GM19099 (cell line): ENCODE measurements at regions not wholly inside any gene's neighbourhood (a gene's known extent, or its start where the extent isn't known, plus 50 kb on each side); places are given as distances from the start of the nearest gene placed in this dataset.

Experiments
- POLR2A ChIP-seq: IDR thresholded peaks from 3 replicates; pipeline ENCODE4 v1.6.1; 2011; ENCODE audit warnings: low read depth; ENCODE audit not compliant: insufficient read length; ENCODE audit errors: extremely low read depth

- TF ChIP-seq POLR2A, result no peak
Observed at GRCh38 chr10:30728127-30728526, 98.6 kb upstream of the LYZL2 start.

- TF ChIP-seq POLR2A, result no peak
Observed at GRCh38 chr10:30727524-30727923, 98.0 kb upstream of the LYZL2 start.

GRCh38 chr10:30725661-30726060, 96.1 kb upstream of the LYZL2 start:
- TF ChIP-seq POLR2A, result no peak

GRCh38 chr10:30724296-30724695, 94.7 kb upstream of the LYZL2 start:
- TF ChIP-seq POLR2A, result no peak

GRCh38 chr10:30722956-30723620, 93.5 kb upstream of the LYZL2 start:
- TF ChIP-seq POLR2A, result no peak

- no peak for TF ChIP-seq POLR2A
Observed at GRCh38 chr10:30719832-30720231, 90.3 kb upstream of the LYZL2 start.

- no peak for TF ChIP-seq POLR2A
Observed at GRCh38 chr10:30709700-30710358, 80.3 kb upstream of the LYZL2 start.

- no peak for TF ChIP-seq POLR2A
Observed at GRCh38 chr10:30709229-30709628, 79.7 kb upstream of the LYZL2 start.

GRCh38 chr10:30708234-30708633, 78.7 kb upstream of the LYZL2 start:
- TF ChIP-seq POLR2A, result no peak

GRCh38 chr10:30705625-30706149, 76.1 kb upstream of the LYZL2 start:
- no peak for TF ChIP-seq POLR2A

GRCh38 chr10:30705101-30705624, 75.6 kb upstream of the LYZL2 start:
- peak; percentile 52 for TF ChIP-seq POLR2A

GRCh38 chr10:30704601-30705100, 75.1 kb upstream of the LYZL2 start:
- peak; percentile 19 for TF ChIP-seq POLR2A

GRCh38 chr10:30704026-30704600, 74.6 kb upstream of the LYZL2 start:
- TF ChIP-seq POLR2A, result no peak

- no peak for TF ChIP-seq POLR2A
Observed at GRCh38 chr10:30702860-30703259, 73.3 kb upstream of the LYZL2 start.

- TF ChIP-seq POLR2A, result peak; percentile 55
Observed at GRCh38 chr10:30701451-30702173, 72.1 kb upstream of the LYZL2 start.

GRCh38 chr10:30697806-30698205, 68.3 kb upstream of the LYZL2 start:
- no peak for TF ChIP-seq POLR2A
